ENCODE measurements at regions not wholly inside any gene's neighbourhood (a gene's known extent, or its start where the extent isn't known, plus 50 kb on each side); places are given as distances from the start of the nearest gene placed in this dataset.
"Not testable (repeated sequence)": the region's sequence is repeated elsewhere in the genome, so short reads cannot be mapped to it uniquely, and the experiment has no call there.

DNA sequence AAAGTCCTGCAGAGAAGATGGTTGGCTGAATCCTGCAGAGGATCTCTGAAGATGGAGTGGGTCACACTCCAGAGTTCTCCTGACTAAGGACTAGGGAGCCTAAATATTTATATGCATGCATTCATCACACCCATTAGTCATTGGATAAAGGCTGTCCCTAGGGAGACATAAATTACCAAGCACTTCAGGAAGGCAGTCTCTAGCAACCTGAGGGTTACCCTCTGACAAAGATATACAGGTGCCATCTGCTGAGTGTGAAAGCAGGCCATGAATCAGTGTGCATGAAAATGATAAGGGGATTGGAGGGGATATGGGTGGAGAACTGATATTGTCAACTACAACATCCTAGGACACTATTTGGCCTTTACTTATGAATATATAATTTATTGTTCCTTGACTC lies 294.8 kb upstream of the DDX18 start:
- DNase-seq (ENCODE audit: low read depth), result no peak

DNA sequence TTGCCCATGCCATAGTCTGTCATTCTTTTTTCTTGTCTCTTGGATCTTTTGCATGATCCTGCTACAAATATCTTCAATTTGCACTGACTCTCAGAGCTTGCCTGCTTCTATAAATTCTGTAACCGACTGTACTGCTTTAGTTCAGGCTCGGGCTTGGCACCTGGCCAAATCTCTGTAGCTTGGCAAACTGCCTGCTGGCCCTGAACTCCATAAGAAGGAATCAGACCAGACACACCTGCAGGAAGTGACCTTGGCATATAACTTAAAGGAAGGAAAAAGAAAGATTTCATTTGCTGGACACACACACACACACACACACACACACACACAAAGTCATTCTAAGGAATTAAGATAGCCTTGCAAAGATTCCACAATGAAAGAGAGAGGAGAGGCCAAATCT lies 291.2 kb upstream of the DDX18 start:
- peak; percentile 1 for DNase-seq (ENCODE audit: low read depth)

DNA sequence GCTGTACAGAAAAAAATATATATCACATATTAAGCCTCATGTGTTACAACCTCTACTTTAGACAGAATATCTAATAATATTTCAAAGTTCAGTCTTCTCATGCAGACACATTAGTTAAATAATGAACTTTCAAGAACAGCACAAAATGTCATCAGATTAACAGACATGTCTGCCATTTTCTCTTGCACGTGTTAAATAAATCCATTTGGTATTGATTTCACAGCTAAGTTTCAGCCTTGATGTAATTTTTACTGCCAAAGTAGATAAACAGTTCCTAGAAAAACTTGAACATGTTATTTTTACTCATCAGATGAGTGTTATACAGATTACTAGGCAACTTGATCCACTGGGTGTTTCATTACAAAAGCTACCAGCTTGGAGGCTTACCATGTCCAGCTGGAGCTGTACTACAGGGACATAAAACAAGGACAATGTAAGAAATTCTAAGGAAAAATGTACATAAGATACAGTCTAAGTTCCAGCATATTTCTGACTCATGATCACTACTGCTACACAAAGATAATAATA lies 290.7 kb upstream of the DDX18 start:
- no peak for DNase-seq (ENCODE audit: low read depth)

DNA sequence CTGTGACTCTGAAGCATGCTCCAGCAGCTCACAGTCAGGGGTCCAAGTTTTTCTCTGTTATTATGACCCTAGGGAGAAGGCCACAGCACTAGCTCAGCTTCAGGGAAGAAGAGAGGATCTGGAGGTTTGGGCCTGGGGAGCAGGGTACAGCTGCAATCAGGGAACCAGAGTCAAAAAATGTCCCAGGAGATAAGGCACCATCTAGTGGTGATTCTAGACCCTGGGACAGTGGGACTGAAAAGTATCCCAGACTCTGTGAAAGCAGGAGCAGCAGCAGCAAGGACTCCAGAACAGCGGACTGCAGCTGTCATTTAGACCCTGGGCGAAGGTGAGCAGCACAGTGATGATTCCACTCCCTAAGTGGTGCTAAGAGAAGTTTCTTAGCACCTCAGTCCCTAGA lies 278.4 kb upstream of the DDX18 start:
- DNase-seq (ENCODE audit: low read depth), result no peak

DNA sequence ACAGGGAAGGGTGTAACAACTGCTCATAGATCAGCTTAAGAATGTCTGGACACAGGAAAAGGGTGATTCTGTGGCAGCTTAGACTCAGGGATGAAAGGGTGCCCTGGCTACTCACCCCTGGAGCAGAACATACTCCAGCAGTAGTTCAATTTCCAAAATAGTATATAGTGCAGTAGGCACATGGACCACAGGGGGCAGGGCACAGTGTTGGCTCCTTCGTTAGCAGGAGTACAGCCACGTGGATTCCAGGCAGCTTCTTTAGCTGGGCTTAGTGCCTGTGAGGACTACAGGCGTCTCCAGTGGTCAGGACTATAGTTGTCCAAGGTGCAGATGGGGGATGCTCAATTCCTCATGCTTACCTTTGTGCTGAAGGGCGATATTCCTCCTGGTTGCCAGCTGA lies 277.5 kb upstream of the DDX18 start:
- no peak for DNase-seq (ENCODE audit: low read depth)

DNA sequence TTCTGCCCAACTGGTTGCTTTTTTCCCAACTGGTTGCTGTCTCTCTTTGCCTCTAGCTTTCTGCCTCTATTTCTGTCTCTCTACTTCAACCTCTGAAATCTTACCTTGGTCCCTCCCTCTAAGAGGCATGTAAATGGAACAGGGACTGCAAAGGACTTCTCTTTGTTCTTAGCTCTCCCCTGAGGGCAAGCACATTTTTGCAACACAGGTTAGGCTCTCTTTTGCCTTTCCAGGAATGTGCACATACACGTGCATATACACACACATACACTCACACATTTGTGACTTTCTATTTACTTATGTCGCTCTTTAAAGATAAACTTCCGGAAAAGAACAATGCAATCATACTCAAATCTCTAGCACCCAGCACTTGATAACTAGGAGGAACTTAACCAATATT lies 262.6 kb upstream of the DDX18 start:
- DNase-seq (ENCODE audit: low read depth), result no peak

DNA sequence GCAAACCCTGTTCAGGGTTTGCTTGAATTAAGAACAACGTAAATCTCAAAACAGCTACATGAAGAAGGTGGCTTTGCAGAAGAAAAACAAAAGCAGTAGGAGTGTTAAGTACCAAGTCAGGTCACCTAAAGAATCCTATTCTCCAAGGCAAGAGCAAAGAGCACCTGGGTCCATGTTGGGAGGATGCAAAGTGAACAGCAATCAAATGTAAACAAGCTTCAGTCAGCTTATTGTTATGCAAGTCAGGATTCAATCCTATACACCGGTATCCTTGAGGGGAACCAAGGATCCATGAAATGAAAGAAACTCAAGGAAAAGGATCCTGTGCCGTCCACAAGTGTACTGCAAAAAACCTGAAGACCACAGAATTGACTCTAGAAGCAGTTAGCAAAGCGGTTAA lies 261.0 kb upstream of the DDX18 start:
- no peak for DNase-seq (ENCODE audit: low read depth)

DNA sequence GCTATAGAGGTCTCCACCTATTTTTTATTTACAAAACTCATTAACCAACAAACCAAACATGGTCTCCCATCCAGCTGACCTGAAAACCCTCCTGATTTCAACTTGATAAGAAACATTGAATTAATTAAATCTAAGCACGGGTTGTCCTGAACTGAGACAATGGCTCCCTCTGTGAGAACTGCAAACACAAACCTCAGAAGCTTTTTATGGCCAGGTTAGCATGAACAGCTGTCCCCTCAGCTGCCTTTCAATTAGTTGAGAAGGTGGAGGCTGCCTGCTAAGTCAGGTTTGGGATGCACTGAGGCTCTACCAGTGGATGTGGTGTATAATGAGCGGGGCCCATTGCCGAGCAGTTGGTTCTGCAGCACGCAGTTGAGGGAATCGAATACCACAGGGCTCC lies 258.5 kb upstream of the DDX18 start:
- no peak for DNase-seq (ENCODE audit: low read depth)

DNA sequence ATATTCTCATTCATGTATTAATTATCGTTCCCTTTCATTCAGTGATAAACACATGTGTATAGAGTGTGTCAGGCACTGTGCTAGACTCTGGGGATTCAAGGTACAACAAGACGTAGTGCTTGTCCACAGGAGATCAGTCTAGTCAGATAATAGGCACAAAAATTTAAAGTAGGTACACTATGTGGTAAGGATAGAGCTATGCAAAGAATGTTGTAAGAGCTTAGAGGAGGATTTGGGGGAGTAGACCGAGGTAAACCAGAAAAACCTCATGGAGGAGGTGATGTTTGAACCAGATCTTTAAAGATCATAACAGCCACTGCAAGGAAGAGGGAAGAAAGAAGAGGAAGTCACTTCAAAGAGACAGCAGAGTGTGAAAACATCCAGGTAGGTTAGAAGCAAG lies 256.9 kb upstream of the DDX18 start:
- DNase-seq (ENCODE audit: low read depth), result no peak

DNA sequence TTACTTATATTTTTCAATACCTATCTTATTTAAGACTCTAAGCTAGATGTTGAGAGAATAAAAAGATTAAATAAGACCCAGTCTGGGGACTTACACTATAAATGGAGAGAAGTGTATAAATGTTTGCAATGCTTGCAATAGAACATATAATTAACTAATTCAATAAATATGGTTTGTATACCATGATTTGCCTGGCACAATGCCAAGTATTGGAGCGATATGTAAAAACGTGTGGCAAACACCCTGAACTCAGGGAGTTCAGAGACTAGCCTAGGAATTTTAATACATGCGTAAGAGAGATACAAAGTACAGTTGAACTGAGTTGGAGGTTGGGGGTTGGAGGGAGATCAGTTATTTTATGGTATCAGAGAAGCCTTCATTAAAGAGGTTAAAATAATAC lies 251.8 kb upstream of the DDX18 start:
- DNase-seq (ENCODE audit: low read depth), result no peak

DNA sequence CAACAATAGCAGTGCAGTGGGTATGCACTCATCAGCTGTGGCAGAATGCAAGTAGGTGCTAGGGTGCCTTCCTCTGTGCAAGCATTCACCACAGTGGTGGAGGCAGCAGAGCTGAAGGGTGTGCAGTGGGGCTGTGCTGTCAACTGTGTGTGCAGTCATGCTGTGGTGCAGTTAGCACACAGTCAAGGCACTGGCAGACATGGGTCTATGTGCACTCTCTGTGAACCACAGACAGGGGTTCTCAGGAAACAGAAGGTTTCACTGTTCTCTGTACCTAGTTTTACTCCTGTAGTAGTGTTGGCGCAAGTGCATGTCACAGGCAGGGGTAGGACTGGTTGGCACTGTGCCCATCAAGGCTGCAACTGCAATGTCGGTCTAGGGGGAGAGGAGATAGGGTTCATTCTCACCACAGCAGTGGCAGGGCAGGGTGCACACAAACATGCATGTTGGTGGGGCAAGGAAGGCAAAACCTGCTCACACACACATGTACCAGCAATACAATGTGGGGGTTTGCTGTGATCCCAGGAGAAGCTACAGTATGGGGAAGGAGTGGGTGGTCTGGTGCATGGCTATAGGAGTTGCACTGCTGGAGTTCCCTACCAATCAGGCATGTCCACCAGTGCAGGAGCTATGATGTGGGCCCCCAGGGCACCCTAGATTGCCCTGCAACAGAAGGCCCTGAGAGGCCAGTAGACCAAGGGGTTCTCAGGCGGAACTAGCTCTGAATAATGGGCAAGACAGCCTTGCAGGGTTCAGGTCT lies 242.7 kb upstream of the DDX18 start:
- DNase-seq (ENCODE audit: low read depth), result no peak

DNA sequence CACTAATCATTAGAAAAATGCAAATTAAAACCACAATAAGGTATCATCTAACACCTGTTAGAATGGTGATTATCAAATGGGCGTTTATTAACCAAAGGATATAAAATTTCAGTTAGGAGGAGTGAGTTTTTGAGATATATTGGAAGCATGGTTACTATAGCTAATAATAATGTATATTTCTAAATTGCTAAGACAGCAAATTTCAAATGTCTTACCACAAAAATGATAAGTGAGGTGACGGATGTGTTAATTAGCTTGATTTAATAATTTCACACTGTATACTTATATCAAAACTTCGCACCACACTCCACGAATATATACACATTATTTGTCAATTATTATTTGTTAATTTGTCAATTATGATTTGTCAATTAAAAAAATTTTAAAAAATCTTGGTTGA lies 227.2 kb upstream of the DDX18 start:
- DNase-seq (ENCODE audit: low read depth), result no peak

DNA sequence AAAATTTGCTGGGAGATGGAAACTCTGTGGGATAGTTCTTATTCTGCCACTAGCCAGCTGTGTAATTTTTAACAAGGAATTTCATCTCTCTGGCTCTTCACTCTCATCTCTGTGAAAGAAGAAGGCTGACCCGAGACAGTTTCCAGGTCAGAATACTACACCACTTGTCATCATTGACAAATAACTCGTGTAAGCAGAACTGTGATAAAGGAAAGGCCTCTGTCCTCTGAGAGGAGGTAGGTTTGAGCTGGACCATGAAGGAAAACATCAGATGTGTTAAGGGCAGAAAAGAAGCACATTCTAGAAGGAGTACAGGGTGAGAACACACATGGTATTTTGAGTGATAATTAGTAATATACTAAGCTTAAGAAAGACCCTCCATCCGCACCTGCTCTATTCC lies 211.4 kb upstream of the DDX18 start:
- no peak for DNase-seq (ENCODE audit: low read depth)

DNA sequence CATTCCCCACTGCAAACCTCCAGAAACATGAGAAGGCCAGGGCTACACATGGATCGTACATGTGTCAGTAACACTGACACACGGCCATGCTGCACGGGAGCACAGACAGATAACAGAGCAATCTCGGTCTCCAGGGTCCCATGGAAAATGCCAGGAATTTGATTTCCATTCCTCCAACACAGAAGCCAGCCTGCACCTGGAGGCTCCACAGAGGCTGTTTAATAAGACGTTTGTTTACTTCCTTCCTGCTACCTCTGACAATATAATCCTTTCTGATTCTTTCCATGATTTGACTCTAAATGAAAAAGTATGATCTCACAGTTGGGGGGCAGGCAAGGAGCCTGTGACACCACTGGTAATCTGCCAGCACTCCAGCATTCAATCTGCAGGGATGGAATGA lies 210.9 kb upstream of the DDX18 start:
- DNase-seq (ENCODE audit: low read depth), result no peak

DNA sequence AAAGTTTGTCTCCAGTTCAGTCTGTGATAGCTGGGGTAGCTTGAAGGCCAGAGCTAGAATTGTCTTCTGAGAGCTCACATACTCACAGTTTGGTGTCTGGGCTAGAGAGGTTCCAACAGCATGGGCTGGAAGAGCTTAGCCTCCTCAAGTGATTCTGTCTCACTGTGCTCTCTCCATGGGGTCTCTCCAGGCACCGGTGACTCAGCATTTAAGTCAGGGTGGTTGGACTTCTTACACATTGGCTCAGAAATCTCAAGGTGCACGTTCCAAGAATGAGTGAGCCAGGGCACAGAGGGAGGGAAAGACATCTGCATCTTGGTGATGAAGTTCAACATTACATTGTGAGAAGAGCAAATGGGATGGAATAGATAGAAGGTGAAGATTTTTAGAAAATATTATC lies 207.3 kb upstream of the DDX18 start:
- no peak for DNase-seq (ENCODE audit: low read depth)

DNA sequence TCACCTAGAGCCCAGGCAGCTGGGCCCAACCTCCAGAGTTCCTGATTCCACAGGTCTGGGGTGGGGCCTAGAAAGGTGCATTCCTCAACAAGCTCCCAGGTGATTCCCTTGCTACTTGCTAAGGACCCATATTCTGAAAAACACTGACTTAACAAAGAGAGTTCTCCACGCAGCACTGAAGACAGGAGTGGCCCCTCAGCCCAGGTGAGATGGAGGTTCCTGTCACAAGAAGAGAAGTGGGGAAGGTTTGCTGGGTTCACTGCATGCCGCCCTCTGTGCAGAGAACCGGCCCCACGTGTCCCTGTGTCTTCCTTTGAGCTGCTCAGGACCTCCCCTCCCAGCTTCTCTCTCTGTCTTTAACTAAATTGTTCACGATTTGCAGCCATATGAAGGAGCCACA lies 201.4 kb upstream of the DDX18 start:
- DNase-seq (ENCODE audit: low read depth), result no peak

DNA sequence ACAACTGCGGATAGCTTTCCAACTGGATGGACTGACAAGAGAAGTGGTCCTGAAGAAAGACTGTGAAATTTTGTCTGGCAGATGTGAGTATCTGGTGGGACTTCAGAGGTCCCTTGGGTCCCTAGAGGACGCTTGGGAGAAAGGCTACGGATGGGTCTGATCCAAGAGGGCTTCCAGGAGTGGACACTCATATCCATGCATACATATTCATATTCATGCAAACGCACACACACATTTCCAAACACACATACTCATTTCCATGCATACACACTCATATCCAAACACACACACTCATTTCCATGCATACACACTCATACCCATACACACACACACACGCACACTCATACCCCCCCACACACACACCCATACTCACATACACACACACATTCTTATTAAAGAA lies 200.2 kb upstream of the DDX18 start:
- DNase-seq (ENCODE audit: low read depth), result no peak

DNA sequence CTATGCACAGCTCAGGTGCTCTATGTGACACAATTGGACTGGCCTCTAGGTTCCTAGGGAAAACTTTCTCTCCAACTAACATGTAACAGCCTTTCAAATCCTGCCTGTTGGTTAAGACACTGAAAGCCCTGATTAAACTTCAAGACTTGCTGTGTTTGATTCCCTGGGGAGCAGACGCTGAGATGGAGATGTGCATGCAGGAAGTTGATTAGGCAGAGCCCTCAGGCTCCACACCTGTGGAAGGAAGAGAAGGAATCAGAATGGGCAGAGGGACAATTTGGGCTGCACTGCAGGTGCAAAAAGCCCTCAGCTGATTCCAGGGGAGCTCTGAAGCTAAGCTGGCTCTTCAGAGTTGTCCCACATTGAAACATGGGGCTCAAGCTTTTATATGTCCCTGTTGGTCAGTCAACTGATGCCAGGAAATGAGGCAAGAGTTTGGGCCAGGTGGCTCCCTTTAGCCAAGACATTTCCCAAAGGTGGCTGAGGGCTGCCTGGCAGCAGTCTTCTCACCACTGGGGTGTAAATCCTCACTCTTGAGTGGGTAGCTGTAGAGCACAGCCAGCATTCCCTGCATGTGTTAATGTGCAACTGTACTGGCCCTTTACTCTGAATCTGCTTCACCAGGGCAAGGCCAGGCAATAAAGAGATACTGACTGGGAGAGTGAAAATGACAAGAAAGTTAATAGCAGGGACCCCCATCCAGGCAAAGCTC lies 199.5 kb upstream of the DDX18 start:
- DNase-seq (ENCODE audit: low read depth), result no peak

DNA sequence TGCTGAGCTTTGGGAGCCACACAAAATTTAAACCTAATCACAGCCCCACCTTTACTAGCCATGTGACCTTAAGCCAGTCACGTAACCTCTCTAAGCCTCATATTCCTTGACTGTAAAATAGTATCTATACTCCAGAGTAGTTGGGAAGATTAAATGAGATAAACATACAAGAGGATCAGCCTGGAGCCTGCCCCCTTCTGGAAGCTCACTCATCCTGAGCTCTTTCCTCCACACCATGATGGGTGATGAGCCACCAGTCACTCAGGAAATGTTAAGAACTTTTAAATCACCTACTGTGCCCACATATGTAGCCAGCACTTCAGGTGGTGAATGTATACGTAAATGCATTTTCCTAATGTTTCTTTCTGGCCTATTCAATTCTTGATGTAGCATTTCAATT lies 195.9 kb upstream of the DDX18 start:
- DNase-seq (ENCODE audit: low read depth), result no peak

DNA sequence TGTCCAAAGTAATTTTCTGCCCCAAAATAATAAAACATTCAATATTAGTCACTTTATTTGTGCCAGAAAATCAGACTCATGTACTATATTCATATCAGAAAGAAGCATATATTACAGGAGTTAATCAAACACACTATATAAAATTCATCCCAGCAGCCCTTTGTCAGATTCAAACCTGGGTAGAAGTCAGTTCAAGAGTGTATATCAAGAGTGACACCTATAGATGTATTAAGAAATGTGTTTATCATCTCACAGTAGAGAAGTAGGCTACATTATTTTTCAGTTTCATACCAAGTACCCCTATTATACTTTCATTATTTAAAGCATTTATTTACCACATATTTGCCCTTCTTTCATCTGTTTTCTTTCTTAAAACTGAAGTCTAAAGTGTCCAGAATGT lies 193.2 kb upstream of the DDX18 start:
- no peak for DNase-seq (ENCODE audit: low read depth)

DNA sequence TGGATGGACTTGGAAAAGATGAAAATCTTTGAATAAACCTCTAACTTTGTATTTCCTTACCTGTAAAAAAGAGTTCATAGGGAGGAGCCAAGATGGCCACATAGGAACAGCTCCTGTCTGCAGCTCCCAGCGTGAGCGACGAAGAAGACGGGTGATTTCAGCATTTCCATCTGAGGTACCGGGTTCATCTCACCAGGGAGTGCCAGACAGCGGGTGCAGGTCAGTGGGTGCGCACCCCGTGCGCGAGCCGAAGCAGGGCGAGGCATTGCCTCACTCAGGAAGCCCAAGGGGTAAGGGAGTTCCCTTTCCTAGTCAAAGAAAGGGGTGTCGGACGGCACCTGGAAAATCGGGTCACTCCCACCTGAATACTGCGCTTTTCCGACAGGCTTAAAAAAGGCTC lies 191.3 kb upstream of the DDX18 start:
- DNase-seq (ENCODE audit: low read depth), result not testable (repeated sequence)

DNA sequence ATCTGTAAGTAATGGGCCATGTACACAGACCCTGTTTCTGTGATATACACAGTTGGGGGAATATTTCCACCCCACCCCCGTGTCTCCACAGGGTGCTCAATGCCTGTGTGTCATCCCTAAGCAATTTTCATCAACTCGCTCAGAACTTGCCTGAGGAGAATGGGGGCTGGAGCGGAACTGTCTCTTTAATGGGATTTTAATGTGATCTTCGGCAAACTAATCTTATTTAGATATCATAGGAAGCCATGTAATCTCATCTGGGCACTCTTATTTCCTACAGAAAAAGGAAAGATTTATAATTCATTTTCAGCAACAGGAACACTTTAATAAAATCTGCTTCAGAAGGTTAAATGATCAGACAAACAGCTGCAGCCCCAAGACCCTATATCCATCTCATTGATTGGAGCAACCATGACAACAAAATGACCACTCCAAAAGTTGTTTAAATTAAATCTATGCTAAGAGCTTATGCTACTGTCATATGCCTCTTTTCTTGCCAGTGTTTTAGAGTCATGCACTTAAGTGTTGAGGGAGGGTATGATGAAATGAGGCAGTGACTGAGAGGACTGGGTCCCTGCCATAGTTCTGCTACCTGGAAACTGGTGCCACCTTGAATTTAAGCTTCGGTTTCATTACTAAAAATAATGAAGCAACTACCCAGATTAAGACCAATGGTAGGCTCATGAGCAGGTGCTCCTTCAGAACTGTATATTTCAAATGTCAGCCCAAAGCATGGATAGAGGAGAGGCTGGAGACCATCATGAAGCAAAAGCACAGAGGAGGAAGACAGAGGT lies 183.1 kb upstream of the DDX18 start:
- DNase-seq (ENCODE audit: low read depth), result no peak

DNA sequence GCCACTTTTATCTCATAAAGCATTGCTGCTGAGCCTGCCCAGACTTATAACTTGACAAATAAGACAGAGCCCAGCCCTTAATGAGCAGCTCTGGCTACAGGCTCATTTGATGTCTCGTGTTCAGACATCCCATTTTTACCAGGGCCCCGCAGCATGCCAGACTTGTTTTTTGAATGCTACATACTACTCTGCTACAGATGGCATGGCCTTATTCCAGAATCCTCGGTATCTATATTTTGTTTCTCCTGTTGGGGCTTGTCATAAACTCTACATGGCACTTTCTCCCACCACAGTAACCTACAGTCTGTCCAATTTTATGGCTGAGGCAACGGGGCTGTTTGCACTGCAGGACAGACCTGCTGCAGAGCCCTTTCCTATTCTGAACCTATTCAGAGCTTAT lies 179.0 kb upstream of the DDX18 start:
- DNase-seq (ENCODE audit: low read depth), result no peak

All from iris pigment epithelial cell (primary cell).